VCaP (cell line): ENCODE measurements at regions not wholly inside any gene's neighbourhood (a gene's known extent, or its start where the extent isn't known, plus 50 kb on each side); places are given as distances from the start of the nearest gene placed in this dataset.

Source experiments
- H3K27ac ChIP-seq: fragments of 450-650 bp; 2 replicates; pipeline ENCODE4 v1.5.1; 2017
- TF ChIP-seq, protein P1 (sequence below): fragments of 450-650 bp; conservative IDR thresholded peaks from 2 replicates; pipeline ENCODE4 v1.5.1; 2017; ENCODE audit warnings: mild to moderate bottlenecking, moderate library complexity

DNA sequence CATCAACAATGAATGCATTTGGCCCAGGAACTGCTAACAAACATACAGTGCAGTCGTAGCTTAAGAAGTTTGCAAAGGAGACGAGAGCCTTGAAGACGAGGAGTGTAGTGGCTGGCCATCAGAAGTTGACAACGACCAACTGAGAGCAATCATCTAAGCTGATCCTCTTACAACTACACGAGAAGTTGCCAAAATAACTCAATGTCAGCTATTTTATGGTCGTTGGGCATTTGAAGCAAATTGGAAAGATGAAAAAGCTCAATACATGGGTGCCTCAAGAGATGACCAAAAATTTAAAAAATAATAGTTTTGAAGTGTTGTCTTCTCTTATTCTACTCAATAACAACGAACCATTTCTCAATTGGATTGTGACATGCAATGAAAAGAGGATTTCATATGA is 757.7 kb upstream of the CHD1 start:
- no peak overlapping the region for H3K27ac ChIP-seq
- TF ChIP-seq, protein P1, sequence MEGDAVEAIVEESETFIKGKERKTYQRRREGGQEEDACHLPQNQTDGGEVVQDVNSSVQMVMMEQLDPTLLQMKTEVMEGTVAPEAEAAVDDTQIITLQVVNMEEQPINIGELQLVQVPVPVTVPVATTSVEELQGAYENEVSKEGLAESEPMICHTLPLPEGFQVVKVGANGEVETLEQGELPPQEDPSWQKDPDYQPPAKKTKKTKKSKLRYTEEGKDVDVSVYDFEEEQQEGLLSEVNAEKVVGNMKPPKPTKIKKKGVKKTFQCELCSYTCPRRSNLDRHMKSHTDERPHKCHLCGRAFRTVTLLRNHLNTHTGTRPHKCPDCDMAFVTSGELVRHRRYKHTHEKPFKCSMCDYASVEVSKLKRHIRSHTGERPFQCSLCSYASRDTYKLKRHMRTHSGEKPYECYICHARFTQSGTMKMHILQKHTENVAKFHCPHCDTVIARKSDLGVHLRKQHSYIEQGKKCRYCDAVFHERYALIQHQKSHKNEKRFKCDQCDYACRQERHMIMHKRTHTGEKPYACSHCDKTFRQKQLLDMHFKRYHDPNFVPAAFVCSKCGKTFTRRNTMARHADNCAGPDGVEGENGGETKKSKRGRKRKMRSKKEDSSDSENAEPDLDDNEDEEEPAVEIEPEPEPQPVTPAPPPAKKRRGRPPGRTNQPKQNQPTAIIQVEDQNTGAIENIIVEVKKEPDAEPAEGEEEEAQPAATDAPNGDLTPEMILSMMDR = no peak

DNA sequence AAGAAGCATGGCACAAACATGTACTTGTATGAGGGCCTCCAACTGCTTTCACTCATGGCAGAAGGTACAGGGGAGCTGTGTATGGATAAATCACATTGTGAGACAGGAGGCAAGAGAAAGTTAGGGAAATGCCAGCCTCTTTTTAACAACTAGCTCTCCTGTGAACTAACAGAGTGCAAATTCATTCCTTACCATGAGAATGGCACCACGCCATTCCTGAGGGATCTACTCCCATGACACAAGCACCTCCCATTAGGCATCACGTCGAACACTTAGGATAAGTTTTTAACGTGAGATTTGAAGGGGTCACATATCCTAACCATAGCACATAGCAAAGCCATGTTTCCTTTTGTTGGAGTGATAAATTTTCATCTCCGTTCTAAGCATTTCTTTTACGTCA is 747.2 kb upstream of the CHD1 start:
- no peak overlapping the region for H3K27ac ChIP-seq
- TF ChIP-seq, protein P1 = no peak

DNA sequence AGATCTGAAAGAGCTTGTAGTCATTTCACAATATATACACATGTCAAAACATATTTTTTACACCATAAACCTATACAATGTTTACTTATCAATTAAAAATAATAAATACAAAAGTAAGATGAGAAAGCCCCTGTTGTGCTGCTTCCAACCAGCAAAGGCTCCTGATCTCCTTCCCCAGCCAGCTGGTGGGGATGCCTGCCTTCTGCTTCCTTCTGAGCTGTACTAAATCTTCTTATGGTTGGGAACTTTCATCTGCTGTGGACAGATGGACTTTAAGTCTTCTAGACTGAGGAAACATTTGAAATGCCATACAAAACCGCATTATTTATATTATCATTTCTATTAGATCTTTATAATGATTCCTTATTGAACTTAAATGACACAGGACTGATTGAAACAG is 745.3 kb upstream of the CHD1 start:
- no peak overlapping the region for H3K27ac ChIP-seq
- TF ChIP-seq, protein P1 = no peak

DNA sequence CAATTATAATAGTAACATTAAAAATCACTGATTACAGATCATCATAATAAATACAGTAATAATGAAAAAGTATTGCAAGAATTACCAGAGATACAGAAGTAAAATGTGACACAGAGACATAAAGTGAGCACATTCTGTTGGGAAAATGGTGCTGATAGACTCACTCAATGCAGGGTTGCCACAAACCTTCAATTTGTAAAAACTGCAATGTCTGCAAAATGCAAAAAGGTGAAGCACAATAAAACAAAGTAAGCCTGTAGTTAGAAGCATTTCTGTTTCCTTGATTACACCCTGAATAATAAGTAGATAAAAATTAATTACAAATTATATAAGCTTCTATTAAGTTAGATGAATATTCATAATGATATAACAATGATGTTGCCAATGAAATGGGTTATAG is 736.2 kb upstream of the CHD1 start:
- no peak overlapping the region for H3K27ac ChIP-seq
- TF ChIP-seq, protein P1 = no peak

DNA sequence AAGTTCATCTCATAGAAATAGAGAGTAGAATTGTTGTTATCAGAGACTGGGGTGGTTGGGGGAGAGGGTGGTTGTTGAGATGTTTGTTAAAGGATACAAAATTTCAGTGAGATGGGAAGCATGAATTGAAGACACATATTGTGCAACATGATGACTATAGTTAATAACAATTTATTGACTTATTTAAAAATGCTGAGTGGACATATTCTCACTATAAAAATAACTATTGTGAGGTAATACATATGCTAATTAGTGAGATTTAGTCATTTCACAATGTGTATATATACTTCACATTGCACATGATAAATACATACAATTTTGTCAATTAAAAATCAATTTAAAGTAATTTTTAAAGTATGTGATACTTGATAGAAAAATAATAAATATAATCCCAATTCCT is 722.5 kb upstream of the CHD1 start:
- TF ChIP-seq, protein P1 = no peak
- no peak overlapping the region for H3K27ac ChIP-seq

DNA sequence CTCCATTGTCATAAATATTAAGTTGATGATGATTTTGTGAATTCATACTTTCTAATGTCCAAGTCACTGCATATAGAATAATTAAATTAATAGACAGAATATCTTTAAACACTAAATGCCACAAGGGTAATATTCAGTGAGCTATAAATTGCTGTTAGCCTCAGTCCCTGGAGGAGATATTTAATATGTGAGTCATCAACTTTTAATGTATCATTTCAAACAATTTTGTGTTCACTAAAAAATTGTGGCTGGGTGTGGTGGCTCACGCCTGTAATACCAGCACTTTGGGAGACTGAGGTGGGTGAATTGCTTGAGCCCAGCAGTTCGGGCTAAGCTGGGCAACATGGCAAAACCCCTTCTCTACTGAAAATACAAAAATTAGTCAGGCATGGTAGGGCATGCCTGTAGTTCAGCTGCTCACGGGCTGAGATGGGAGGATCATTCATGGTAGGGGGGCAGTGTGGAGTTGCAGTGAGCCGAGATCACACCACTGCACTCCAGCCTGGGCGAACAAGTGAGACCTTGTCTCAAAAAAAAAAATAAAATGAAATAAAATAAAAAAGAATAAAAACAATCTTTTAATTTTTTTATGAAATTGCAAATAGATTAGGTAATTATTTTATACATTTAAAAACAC is 717.3 kb upstream of the CHD1 start:
- H3K27ac ChIP-seq = no peak overlapping the region
- TF ChIP-seq, protein P1 = no peak

DNA sequence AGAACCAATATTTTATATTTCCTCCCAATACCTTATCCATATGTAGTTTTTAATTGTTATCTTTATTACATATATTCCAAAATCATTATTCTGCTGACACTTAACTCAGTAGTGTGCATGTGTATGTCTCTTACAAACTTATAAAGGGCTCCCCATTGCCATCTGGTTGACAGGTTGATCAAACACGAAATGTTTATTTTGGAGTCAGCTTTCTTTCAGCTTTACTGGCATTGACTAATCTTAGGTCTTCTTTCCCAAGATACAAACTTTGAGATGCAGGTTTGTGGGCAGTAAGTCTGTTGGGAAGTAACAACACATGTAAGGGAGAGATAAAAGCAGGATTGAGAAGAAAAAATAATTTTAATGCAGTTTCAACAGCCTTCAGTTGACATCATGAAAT is 716.0 kb upstream of the CHD1 start:
- no peak overlapping the region for H3K27ac ChIP-seq
- TF ChIP-seq, protein P1 = no peak

DNA sequence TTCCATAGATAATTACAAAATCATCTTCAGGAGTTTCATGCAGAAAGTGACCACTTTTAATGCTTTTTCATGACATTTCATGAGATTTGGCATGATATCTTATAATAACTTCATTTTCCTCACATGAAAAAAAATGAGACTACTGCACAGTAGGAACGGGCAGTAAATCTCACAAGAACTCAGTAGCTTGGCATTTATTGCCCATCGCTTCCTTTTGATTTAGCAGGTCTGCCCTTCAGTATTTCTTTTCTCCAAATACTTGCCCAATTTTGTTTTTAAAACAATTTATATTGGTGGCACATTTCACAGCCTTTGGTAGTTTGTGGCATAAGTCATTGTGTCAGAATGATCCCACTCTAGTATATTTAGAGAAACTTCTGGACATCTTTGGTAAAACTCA is 711.8 kb upstream of the CHD1 start:
- no peak overlapping the region for H3K27ac ChIP-seq
- TF ChIP-seq, protein P1 = no peak
